ENCODE measurements at regions not wholly inside any gene's neighbourhood (a gene's known extent, or its start where the extent isn't known, plus 50 kb on each side); places are given as distances from the start of the nearest gene placed in this dataset.

GRCh38 chr2:45072064-45072861 is 63.0 kb upstream of the SIX2 start:
- TF ChIP-seq POLR2AphosphoS5 (IDR thresholded peaks at IDR 0.05; ENCODE audit: borderline replicate concordance, low read depth, low read length) (no peak), EZH2 (IDR thresholded peaks at IDR 0.05) (no peak)
